CD4-positive, alpha-beta memory T cell (primary cell): ENCODE measurements at regions not wholly inside any gene's neighbourhood (a gene's known extent, or its start where the extent isn't known, plus 50 kb on each side); places are given as distances from the start of the nearest gene placed in this dataset.
"Not testable (repeated sequence)": the region's sequence is repeated elsewhere in the genome, so short reads cannot be mapped to it uniquely, and the experiment has no call there.

ENCODE experiments used
- CTCF ChIA-PET: fragments of 350-600 bp; sonication (Branson Sonifier 250); formaldehyde crosslinking; loops from one replicate; lab custom pipeline; 2021; ENCODE audit warnings: inconsistent platforms; ENCODE audit not compliant: partially characterized antibody; lab: Charles Lee
- POLR2A ChIA-PET: fragments of 350-600 bp; sonication (Branson Sonifier 250); formaldehyde crosslinking; loops from one replicate; lab custom pipeline; 2021; ENCODE audit not compliant: partially characterized antibody; lab: Charles Lee
- DNase-seq, 5 donors: peaks; one replicate each; pipeline versions ENCODE4 v3.0.0 to v3.0.0-alpha.2; 2020 to 2022; ENCODE audit warnings: mixed read lengths in 1 of 5
- H3K27ac ChIP-seq: one replicate; pipeline ENCODE4 v1.7.0; 2013; ENCODE audit warnings: low read depth, low read length
- H3K27me3 ChIP-seq: 2 replicates; pipeline ENCODE4 v1.7.0; 2013; ENCODE audit warnings: mild to moderate bottlenecking, low read length, moderate library complexity; ENCODE audit not compliant: insufficient read depth
- H3K36me3 ChIP-seq: 2 replicates; pipeline ENCODE4 v1.7.0; 2013; ENCODE audit warnings: mild to moderate bottlenecking, low read length, moderate library complexity; ENCODE audit not compliant: insufficient read depth
- H3K4me1 ChIP-seq: 2 replicates; pipeline ENCODE4 v1.7.0; 2013; ENCODE audit warnings: mild to moderate bottlenecking, low read length, moderate library complexity; ENCODE audit not compliant: insufficient read depth
- H3K4me3 ChIP-seq, 2 donors: one replicate each; pipeline ENCODE4 v1.7.0; 2013; ENCODE audit warnings: low read length in 2 of 2, mild to moderate bottlenecking in 1 of 2
- H3K9me3 ChIP-seq, 2 donors: one replicate each; pipeline ENCODE4 v1.7.0; 2013; ENCODE audit warnings: low read length in 2 of 2, control low read depth in 1 of 2; ENCODE audit not compliant: control insufficient read depth in 1 of 2
- H3K27ac Mint-ChIP-seq, 7 donors: one replicate each; pipeline ENCODE4 v1.8.0; 2020 to 2021; ENCODE audit warnings: mixed read lengths in 7 of 7, mild to moderate bottlenecking in 6 of 7, inconsistent platforms in 3 of 7, moderate library complexity in 3 of 7
- H3K27me3 Mint-ChIP-seq, 2 donors: one replicate each; pipeline ENCODE4 v1.8.0; 2020 to 2021; ENCODE audit warnings: mixed read lengths in 2 of 2
- H3K36me3 Mint-ChIP-seq, 2 donors: one replicate each; pipeline ENCODE4 v1.8.0; 2020 to 2021; ENCODE audit warnings: mixed read lengths in 2 of 2, inconsistent platforms in 1 of 2, mild to moderate bottlenecking in 1 of 2
- H3K4me1 Mint-ChIP-seq, 4 donors: one replicate each; pipeline ENCODE4 v1.8.0; 2020 to 2021; ENCODE audit warnings: mixed read lengths in 4 of 4, mild to moderate bottlenecking in 1 of 4
- H3K4me3 Mint-ChIP-seq, 8 donors: one replicate each; pipeline ENCODE4 v1.8.0; 2020 to 2021; ENCODE audit warnings: mixed read lengths in 8 of 8, mild to moderate bottlenecking in 7 of 8, moderate library complexity in 6 of 8, inconsistent platforms in 3 of 8
- H3K9me3 Mint-ChIP-seq, 8 donors: one replicate each; pipeline ENCODE4 v1.8.0; 2020 to 2021; ENCODE audit warnings: mixed read lengths in 8 of 8, mild to moderate bottlenecking in 5 of 8, inconsistent platforms in 3 of 8, moderate library complexity in 1 of 8
- intact Hi-C: fragments of 100-400 bp; cut with micrococcal nuclease; formaldehyde crosslinking; loops from one replicate; pipeline ENCODE4 v1.15.1; 2023

GRCh38 chr15:87698467-87698866 is 558.1 kb downstream of the NTRK3 start:
- H3K9me3 Mint-ChIP-seq = peaks cover 0 to 12% (median 8%) of the 10 kb centered on the region in 8 donors
- POLR2A ChIA-PET, H3K4me3 ChIP-seq, H3K27me3 ChIP-seq, H3K4me1 ChIP-seq, H3K27me3 Mint-ChIP-seq, H3K4me1 Mint-ChIP-seq, H3K36me3 Mint-ChIP-seq, H3K4me3 Mint-ChIP-seq, H3K36me3 ChIP-seq, H3K27ac ChIP-seq, H3K27ac Mint-ChIP-seq, intact Hi-C loops, DNase-seq, H3K9me3 ChIP-seq, CTCF ChIA-PET: not testable (repeated sequence)

- Mint-ChIP-seq H3K27me3 (no peaks in the 10 kb centered on the region), H3K27ac (no peak overlapping the region), H3K9me3 (peaks cover 0 to 8% (median 0%) of the 10 kb centered on the region in 8 donors), H3K4me3 (peak overlapping the region in 2 of 8 donors; percentile 1 to 48), H3K36me3 (no peaks in the 10 kb centered on the region), H3K4me1 (peaks cover 0 to 6% (median 4%) of the 10 kb centered on the region in 4 donors)
- no peaks in the 10 kb centered on the region for H3K4me1 ChIP-seq
- H3K9me3 ChIP-seq = no peaks in the 10 kb centered on the region
- ChIA-PET POLR2A (no interaction called here), CTCF (no interaction called here)
- no peak overlapping the region for H3K27ac ChIP-seq
- H3K27me3 ChIP-seq = no peaks in the 10 kb centered on the region
- H3K36me3 ChIP-seq = no peaks in the 10 kb centered on the region
- intact Hi-C loops = no loop called here
- DNase-seq = no peak
- H3K4me3 ChIP-seq = no peak overlapping the region
These were observed 566.8 kb downstream of the NTRK3 start for GRCh38 chr15:87689716-87690115.

GRCh38 chr15:87687523-87687870 is 569.0 kb downstream of the NTRK3 start:
- Histone ChIP-seq H3K27ac (no peak overlapping the region), H3K36me3 (no peaks in the 10 kb centered on the region), H3K9me3 (no peaks in the 10 kb centered on the region), H3K4me1 (no peaks in the 10 kb centered on the region), H3K4me3 (no peak overlapping the region), H3K27me3 (no peaks in the 10 kb centered on the region)
- peaks cover 0 to 4% (median 2%) of the 10 kb centered on the region in 8 donors for H3K9me3 Mint-ChIP-seq
- intact Hi-C loops = no loop called here
- CTCF ChIA-PET = no interaction called here
- H3K27ac Mint-ChIP-seq = no peak overlapping the region
- no peaks in the 10 kb centered on the region for H3K27me3 Mint-ChIP-seq
- POLR2A ChIA-PET = no interaction called here
- DNase-seq = no peak
- H3K4me1 Mint-ChIP-seq = peaks cover 0 to 10% (median 6%) of the 10 kb centered on the region in 4 donors
- no peaks in the 10 kb centered on the region for H3K36me3 Mint-ChIP-seq
- no peak overlapping the region for H3K4me3 Mint-ChIP-seq

GRCh38 chr15:87686841-87687522 is 569.6 kb downstream of the NTRK3 start:
- H3K27ac ChIP-seq = no peak overlapping the region
- no peaks in the 10 kb centered on the region for H3K27me3 Mint-ChIP-seq
- DNase-seq = no peak
- H3K4me3 Mint-ChIP-seq = no peak overlapping the region
- ChIA-PET POLR2A (no interaction called here), CTCF (no interaction called here)
- H3K4me3 ChIP-seq = no peak overlapping the region
- no peaks in the 10 kb centered on the region for H3K36me3 ChIP-seq
- H3K9me3 ChIP-seq = no peaks in the 10 kb centered on the region
- peaks cover 5% of the 10 kb centered on the region for H3K4me1 ChIP-seq
- peaks cover 0 to 6% (median 4%) of the 10 kb centered on the region in 8 donors for H3K9me3 Mint-ChIP-seq
- no peak overlapping the region for H3K27ac Mint-ChIP-seq
- H3K36me3 Mint-ChIP-seq = no peaks in the 10 kb centered on the region
- H3K27me3 ChIP-seq = no peaks in the 10 kb centered on the region
- peaks cover 0 to 13% (median 9%) of the 10 kb centered on the region in 4 donors for H3K4me1 Mint-ChIP-seq
- intact Hi-C loops = no loop called here

- Mint-ChIP-seq H3K9me3 (peaks cover 0 to 10% (median 4%) of the 10 kb centered on the region in 8 donors), H3K36me3 (no peaks in the 10 kb centered on the region), H3K4me3 (no peak overlapping the region), H3K27ac (no peak overlapping the region), H3K27me3 (no peaks in the 10 kb centered on the region), H3K4me1 (peaks cover 6 to 20% (median 12%) of the 10 kb centered on the region in 4 donors)
- no peaks in the 10 kb centered on the region for H3K9me3 ChIP-seq
- H3K27ac ChIP-seq = no peak overlapping the region
- ChIA-PET CTCF (no interaction called here), POLR2A (no interaction called here)
- H3K36me3 ChIP-seq = no peaks in the 10 kb centered on the region
- no peaks in the 10 kb centered on the region for H3K27me3 ChIP-seq
- no peak for DNase-seq
- H3K4me1 ChIP-seq = peaks cover 11% of the 10 kb centered on the region
- H3K4me3 ChIP-seq = no peak overlapping the region
- intact Hi-C loops = no loop called here
These were observed 570.2 kb downstream of the NTRK3 start for GRCh38 chr15:87686339-87686738.

GRCh38 chr15:87682527-87682926 is 574.0 kb downstream of the NTRK3 start:
- no peak overlapping the region for H3K4me3 ChIP-seq
- H3K36me3 ChIP-seq = no peaks in the 10 kb centered on the region
- no peaks in the 10 kb centered on the region for H3K27me3 ChIP-seq
- Mint-ChIP-seq H3K9me3 (peaks cover 0 to 29% (median 12%) of the 10 kb centered on the region in 8 donors), H3K4me3 (no peak overlapping the region), H3K27me3 (no peaks in the 10 kb centered on the region), H3K27ac (peak overlapping the region in 1 of 7 donors; percentile 42), H3K4me1 (peaks cover 6 to 28% (median 16%) of the 10 kb centered on the region in 4 donors), H3K36me3 (no peaks in the 10 kb centered on the region)
- ChIA-PET POLR2A (no interaction called here), CTCF (no interaction called here)
- intact Hi-C loops = no loop called here
- DNase-seq = no peak
- H3K4me1 ChIP-seq = peaks cover 22% of the 10 kb centered on the region
- no peak overlapping the region for H3K27ac ChIP-seq
- no peaks in the 10 kb centered on the region for H3K9me3 ChIP-seq

GRCh38 chr15:87681104-87681503 is 575.4 kb downstream of the NTRK3 start:
- H3K9me3 Mint-ChIP-seq = peaks cover 0 to 42% (median 20%) of the 10 kb centered on the region in 8 donors

More at GRCh38 chr15:87681104-87681503, 575.4 kb downstream of the NTRK3 start:
- H3K27me3 Mint-ChIP-seq = no peaks in the 10 kb centered on the region
- POLR2A ChIA-PET = no interaction called here
- H3K4me1 ChIP-seq = peaks cover 22% of the 10 kb centered on the region
- no peaks in the 10 kb centered on the region for H3K27me3 ChIP-seq
- DNase-seq = peak in 4 of 5 donors; percentile 4 to 25 (median 15)
- H3K36me3 ChIP-seq = no peaks in the 10 kb centered on the region
- CTCF ChIA-PET = no interaction called here
- no peaks in the 10 kb centered on the region for H3K9me3 ChIP-seq
- H3K27ac Mint-ChIP-seq = peak overlapping the region in 2 of 7 donors; percentile 56 to 80
- intact Hi-C loops = no loop called here
- no peak overlapping the region for H3K27ac ChIP-seq
- H3K36me3 Mint-ChIP-seq = no peaks in the 10 kb centered on the region
- peak overlapping the region in 3 of 8 donors; percentile 13 to 72 (median 31) for H3K4me3 Mint-ChIP-seq
- H3K4me3 ChIP-seq = no peak overlapping the region
- H3K4me1 Mint-ChIP-seq = peaks cover 6 to 28% (median 16%) of the 10 kb centered on the region in 4 donors
